Hematopoietic multipotent progenitor cell treated with erythropoietin and hydrocortisone succinate and interleukin-3 and kit ligand, for 4 days (in vitro differentiated cells): ENCODE measurements at regions not wholly inside any gene's neighbourhood (a gene's known extent, or its start where the extent isn't known, plus 50 kb on each side); places are given as distances from the start of the nearest gene placed in this dataset.

Source experiments
- DNase-seq: peaks from one replicate; pipeline ENCODE4 v3.0.0-alpha.2; 2015

GRCh38 chr15:46328821-46329220 lies 694.0 kb downstream of the SQOR start:
- DNase-seq = no peak

GRCh38 chr15:46329876-46330275 lies 695.0 kb downstream of the SQOR start:
- no peak for DNase-seq

GRCh38 chr15:46331546-46331945 lies 696.7 kb downstream of the SQOR start:
- DNase-seq = no peak

GRCh38 chr15:46343196-46343935 lies 708.5 kb downstream of the SQOR start:
- no peak for DNase-seq

GRCh38 chr15:46344115-46344724 lies 709.4 kb downstream of the SQOR start:
- no peak for DNase-seq

- DNase-seq = no peak
Observed at GRCh38 chr15:46344915-46345314, 710.1 kb downstream of the SQOR start.

GRCh38 chr15:46354443-46354842 lies 719.6 kb downstream of the SQOR start:
- DNase-seq = no peak

- DNase-seq = no peak
Observed at GRCh38 chr15:46365572-46365971, 730.7 kb downstream of the SQOR start.

- no peak for DNase-seq
Observed at GRCh38 chr15:46366360-46367007, 731.7 kb downstream of the SQOR start.

GRCh38 chr15:46383978-46384377 lies 749.1 kb downstream of the SQOR start:
- DNase-seq = no peak

- no peak for DNase-seq
Observed at GRCh38 chr15:46386356-46386755, 751.5 kb downstream of the SQOR start.

- DNase-seq = no peak
Observed at GRCh38 chr15:46389739-46390138, 754.9 kb downstream of the SQOR start.

GRCh38 chr15:46394463-46394862 lies 759.6 kb downstream of the SQOR start:
- DNase-seq = no peak

GRCh38 chr15:46408312-46408711 lies 773.5 kb downstream of the SQOR start:
- DNase-seq = no peak

GRCh38 chr15:46409841-46410301 lies 775.0 kb downstream of the SQOR start:
- no peak for DNase-seq

GRCh38 chr15:46410705-46411104 lies 775.9 kb downstream of the SQOR start:
- no peak for DNase-seq

- no peak for DNase-seq
Observed at GRCh38 chr15:46411900-46412299, 777.1 kb downstream of the SQOR start.

GRCh38 chr15:46413799-46414198 lies 779.0 kb downstream of the SQOR start:
- no peak for DNase-seq

GRCh38 chr15:46416544-46416943 lies 781.7 kb downstream of the SQOR start:
- DNase-seq = no peak

GRCh38 chr15:46420990-46421389 lies 786.2 kb downstream of the SQOR start:
- no peak for DNase-seq

GRCh38 chr15:46441294-46442062 lies 806.6 kb downstream of the SQOR start:
- no peak for DNase-seq

GRCh38 chr15:46442184-46442583 lies 807.4 kb downstream of the SQOR start:
- DNase-seq = no peak

GRCh38 chr15:46442901-46443590 lies 808.2 kb downstream of the SQOR start:
- no peak for DNase-seq
